ENCODE measurements at regions not wholly inside any gene's neighbourhood (a gene's known extent, or its start where the extent isn't known, plus 50 kb on each side); places are given as distances from the start of the nearest gene placed in this dataset.

DNA sequence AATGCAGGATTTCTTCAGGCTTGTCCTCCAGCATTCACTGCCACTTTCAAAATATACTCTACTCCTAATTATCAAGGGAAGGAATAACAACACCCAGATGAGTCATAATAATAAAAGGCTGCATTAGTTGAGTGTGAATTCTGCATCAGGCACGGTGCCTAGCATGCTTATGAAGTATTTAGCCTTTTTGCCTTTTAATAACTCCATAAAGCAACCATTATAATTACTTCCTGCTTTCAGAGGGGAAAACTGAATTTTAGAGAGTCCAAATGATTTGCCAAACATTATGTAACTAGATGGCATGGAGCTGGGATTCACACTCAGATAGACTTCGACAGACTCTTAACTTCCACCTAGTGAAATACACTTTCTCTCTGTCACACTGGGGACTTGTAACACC lies 2365.5 kb downstream of the PCDH7 start:
- no peak overlapping the region for H4K91ac ChIP-seq (ENCODE audit: insufficient read length, low read depth, low read length)
- no peak overlapping the region for H2BK120ac ChIP-seq (ENCODE audit: low read depth, low read length, poor library complexity, severe bottlenecking)
- no peaks in the 10 kb centered on the region for H4K20me1 ChIP-seq (ENCODE audit: control insufficient read depth, insufficient read depth, insufficient read length)
- no peak overlapping the region for H2AFZ ChIP-seq (ENCODE audit: low read length)
- TF ChIP-seq, protein P1, sequence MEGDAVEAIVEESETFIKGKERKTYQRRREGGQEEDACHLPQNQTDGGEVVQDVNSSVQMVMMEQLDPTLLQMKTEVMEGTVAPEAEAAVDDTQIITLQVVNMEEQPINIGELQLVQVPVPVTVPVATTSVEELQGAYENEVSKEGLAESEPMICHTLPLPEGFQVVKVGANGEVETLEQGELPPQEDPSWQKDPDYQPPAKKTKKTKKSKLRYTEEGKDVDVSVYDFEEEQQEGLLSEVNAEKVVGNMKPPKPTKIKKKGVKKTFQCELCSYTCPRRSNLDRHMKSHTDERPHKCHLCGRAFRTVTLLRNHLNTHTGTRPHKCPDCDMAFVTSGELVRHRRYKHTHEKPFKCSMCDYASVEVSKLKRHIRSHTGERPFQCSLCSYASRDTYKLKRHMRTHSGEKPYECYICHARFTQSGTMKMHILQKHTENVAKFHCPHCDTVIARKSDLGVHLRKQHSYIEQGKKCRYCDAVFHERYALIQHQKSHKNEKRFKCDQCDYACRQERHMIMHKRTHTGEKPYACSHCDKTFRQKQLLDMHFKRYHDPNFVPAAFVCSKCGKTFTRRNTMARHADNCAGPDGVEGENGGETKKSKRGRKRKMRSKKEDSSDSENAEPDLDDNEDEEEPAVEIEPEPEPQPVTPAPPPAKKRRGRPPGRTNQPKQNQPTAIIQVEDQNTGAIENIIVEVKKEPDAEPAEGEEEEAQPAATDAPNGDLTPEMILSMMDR (conservative IDR thresholded peaks at IDR 0.05), result no peak
- H3K27me3 ChIP-seq (ENCODE audit: insufficient read depth, low read length), result no peaks in the 10 kb centered on the region
- no peaks in the 10 kb centered on the region for H3K79me1 ChIP-seq (ENCODE audit: insufficient read depth, low read depth, low read length, poor library complexity, severe bottlenecking)
- no peak overlapping the region for H4K8ac ChIP-seq (replicated peaks; ENCODE audit: insufficient read length, low read depth, low read length)
- no peak overlapping the region for H3K14ac ChIP-seq (ENCODE audit: insufficient read depth, low read length)
- Mint-ChIP-seq H3K36me3 (ENCODE audit: insufficient read depth in 1 of 3, low read depth in 3 of 3) (no peaks in the 10 kb centered on the region), H3K4me1 (peaks cover 2% of the 10 kb centered on the region in 2 experiments; a peak in 2 of 4 replicates), H3K9me3 (no peaks in the 10 kb centered on the region), H3K4me3 (no peak overlapping the region), H3K27ac (no peak overlapping the region), H3K27me3 (ENCODE audit: low read depth) (no peaks in the 10 kb centered on the region)
- H3K9me3 ChIP-seq (ENCODE audit: control insufficient read depth, low read depth, low read length), result no peaks in the 10 kb centered on the region
- no peak for DNase-seq
- no peaks in the 10 kb centered on the region for H3K23me2 ChIP-seq (ENCODE audit: insufficient read length, low read depth, low read length, poor library complexity, severe bottlenecking)
- WGBS (ENCODE audit: extremely low coverage, insufficient read length, low lambda C conversion rate), result no CpG with 5 or more reads among the region's 2 CpGs
- no peak overlapping the region for H3K27ac ChIP-seq (ENCODE audit: insufficient read length, low read depth, low read length)
- H3K9ac ChIP-seq (ENCODE audit: extremely low read depth, insufficient read length, low read length), result no peak overlapping the region
- no peak overlapping the region for H2BK12ac ChIP-seq (ENCODE audit: insufficient read length, low read depth, low read length)
- H3K4me1 ChIP-seq (ENCODE audit: insufficient read depth, low read length), result no peaks in the 10 kb centered on the region
- no peak overlapping the region for H3K4me2 ChIP-seq (ENCODE audit: insufficient read depth, insufficient read length, low read length)
- H3K56ac ChIP-seq (ENCODE audit: insufficient read length, low read depth, low read length), result no peak overlapping the region
- no peaks in the 10 kb centered on the region for H3K79me2 ChIP-seq (ENCODE audit: insufficient read depth, low read length)
- H4K5ac ChIP-seq (ENCODE audit: insufficient read length, low read depth, low read length), result no peak overlapping the region
- no peak overlapping the region for H3K4ac ChIP-seq (ENCODE audit: low read depth, low read length)
- no peak overlapping the region for H2BK5ac ChIP-seq (ENCODE audit: insufficient read length, low read length)
- no peak overlapping the region for H3K23ac ChIP-seq (ENCODE audit: insufficient read length, low read depth, low read length)
- H2BK20ac ChIP-seq (ENCODE audit: low read depth, low read length, poor library complexity, severe bottlenecking), result no peak overlapping the region
- no peak overlapping the region for H2BK15ac ChIP-seq (ENCODE audit: low read depth, low read length)
- no peak overlapping the region for H3T11ph ChIP-seq (ENCODE audit: low read length)
- no peak overlapping the region for H3K18ac ChIP-seq (ENCODE audit: insufficient read length, low read depth, low read length)
- H2AK5ac ChIP-seq (ENCODE audit: insufficient read length, low read length), result no peak overlapping the region

Data from H9 (cell line).